Ishikawa (cell line): ENCODE measurements at regions not wholly inside any gene's neighbourhood (a gene's known extent, or its start where the extent isn't known, plus 50 kb on each side); places are given as distances from the start of the nearest gene placed in this dataset.

Source experiments
- CEBPB ChIP-seq: IDR thresholded peaks from 2 replicates; pipeline ENCODE4 v1.6.1; 2012
- NFIC ChIP-seq: IDR thresholded peaks from 2 replicates; pipeline ENCODE4 v1.6.1; 2012
- REST ChIP-seq: IDR thresholded peaks from 2 replicates; pipeline ENCODE4 v1.6.1; 2012; ENCODE audit warnings: low read depth, mild to moderate bottlenecking

GRCh38 chr2:155384555-155385123 is 686.1 kb downstream of the KCNJ3 start:
- TF ChIP-seq CEBPB (no peak), REST (no peak), NFIC (no peak)
